ENCODE measurements at regions not wholly inside any gene's neighbourhood (a gene's known extent, or its start where the extent isn't known, plus 50 kb on each side); places are given as distances from the start of the nearest gene placed in this dataset. TPM values are rescaled to one million over a fixed set of nuclear protein-coding genes. Genes with fewer than 3 reads are reported as not detected.

- no peaks in the 10 kb centered on the region for H4K20me1 ChIP-seq (ENCODE audit: insufficient read depth, low read length)
- ChIA-PET CTCF (ENCODE audit: unreplicated experiment) (no interaction called here), POLR2A (no interaction called here)
- H3K9me3 ChIP-seq (ENCODE audit: low read length), result no peaks in the 10 kb centered on the region
- no TSS peak for BruUV-seq (replicated peaks)
- no peak overlapping the region for H3K4me3 ChIP-seq (ENCODE audit: low read depth, low read length, poor library complexity, severe bottlenecking)
- no peaks in the 10 kb centered on the region for H3K36me3 ChIP-seq (ENCODE audit: insufficient read depth, low read length)
- H3K4me2 ChIP-seq (ENCODE audit: low read length), result no peak overlapping the region
- H2AFZ ChIP-seq (ENCODE audit: low read length), result no peak overlapping the region
- H3K79me2 ChIP-seq (ENCODE audit: insufficient read depth, low read depth, low read length), result no peaks in the 10 kb centered on the region
- no peak for DNase-seq (ENCODE audit: low spot score)
- TF ChIP-seq CTCF (conservative IDR thresholded peaks at IDR 0.05; ENCODE audit: low read length) (no peak), EZH2phosphoT487 (IDR thresholded peaks at IDR 0.05; ENCODE audit: borderline replicate concordance, low read depth, low read length) (no peak)
- H3K4me1 ChIP-seq (ENCODE audit: insufficient read depth, low read length, poor library complexity, severe bottlenecking), result no peaks in the 10 kb centered on the region
- no peaks in the 10 kb centered on the region for H3K9me2 ChIP-seq (ENCODE audit: insufficient read depth, low read length)
- H3K27ac ChIP-seq (ENCODE audit: low read depth, low read length, poor library complexity, severe bottlenecking), result no peak overlapping the region
- intact Hi-C loops (cut with micrococcal nuclease; ENCODE audit: unreplicated experiment), result no loop called here
Observed at GRCh38 chrX:98637451-98637850, 1753.7 kb downstream of the RPA4 start.

GRCh38 chrX:98646351-98646750 lies 1762.6 kb downstream of the RPA4 start:
- no peak overlapping the region for H3K4me3 ChIP-seq (ENCODE audit: low read depth, low read length, poor library complexity, severe bottlenecking)
- H3K4me1 ChIP-seq (ENCODE audit: insufficient read depth, low read length, poor library complexity, severe bottlenecking), result no peaks in the 10 kb centered on the region
- TF ChIP-seq EZH2phosphoT487 (IDR thresholded peaks at IDR 0.05; ENCODE audit: borderline replicate concordance, low read depth, low read length), result no peak
- TF ChIP-seq CTCF (conservative IDR thresholded peaks at IDR 0.05; ENCODE audit: low read length), result no peak
- no peak overlapping the region for H2AFZ ChIP-seq (ENCODE audit: low read length)
- H3K9me2 ChIP-seq (ENCODE audit: insufficient read depth, low read length), result no peaks in the 10 kb centered on the region
- H3K4me2 ChIP-seq (ENCODE audit: low read length), result no peak overlapping the region
- ChIA-PET CTCF (ENCODE audit: unreplicated experiment) (no interaction called here), POLR2A (no interaction called here)
- no TSS peak for BruUV-seq (replicated peaks)
- intact Hi-C loops (cut with micrococcal nuclease; ENCODE audit: unreplicated experiment), result no loop called here
- no peaks in the 10 kb centered on the region for H3K79me2 ChIP-seq (ENCODE audit: insufficient read depth, low read depth, low read length)
- no peak for DNase-seq (ENCODE audit: low spot score)
- H3K9me3 ChIP-seq (ENCODE audit: low read length), result no peaks in the 10 kb centered on the region
- H4K20me1 ChIP-seq (ENCODE audit: insufficient read depth, low read length), result no peaks in the 10 kb centered on the region
- no peaks in the 10 kb centered on the region for H3K36me3 ChIP-seq (ENCODE audit: insufficient read depth, low read length)
- no peak overlapping the region for H3K27ac ChIP-seq (ENCODE audit: low read depth, low read length, poor library complexity, severe bottlenecking)

GRCh38 chrX:98654565-98654964 lies 1755.5 kb downstream of the PCDH19 start:
- DNase-seq (ENCODE audit: low spot score), result no peak
- BruUV-seq (replicated peaks), result no TSS peak
- H2AFZ ChIP-seq (ENCODE audit: low read length), result no peak overlapping the region
- H3K27ac ChIP-seq (ENCODE audit: low read depth, low read length, poor library complexity, severe bottlenecking), result no peak overlapping the region
- no peaks in the 10 kb centered on the region for H3K4me1 ChIP-seq (ENCODE audit: insufficient read depth, low read length, poor library complexity, severe bottlenecking)
- H3K4me3 ChIP-seq (ENCODE audit: low read depth, low read length, poor library complexity, severe bottlenecking), result no peak overlapping the region
- ChIA-PET CTCF (ENCODE audit: unreplicated experiment) (no interaction called here), POLR2A (no interaction called here)
- TF ChIP-seq EZH2phosphoT487 (IDR thresholded peaks at IDR 0.05; ENCODE audit: borderline replicate concordance, low read depth, low read length), result no peak
- TF ChIP-seq CTCF (conservative IDR thresholded peaks at IDR 0.05; ENCODE audit: low read length), result no peak
- H3K36me3 ChIP-seq (ENCODE audit: insufficient read depth, low read length), result no peaks in the 10 kb centered on the region
- intact Hi-C loops (cut with micrococcal nuclease; ENCODE audit: unreplicated experiment), result no loop called here
- H3K4me2 ChIP-seq (ENCODE audit: low read length), result no peak overlapping the region
- no peaks in the 10 kb centered on the region for H3K9me2 ChIP-seq (ENCODE audit: insufficient read depth, low read length)
- no peaks in the 10 kb centered on the region for H3K9me3 ChIP-seq (ENCODE audit: low read length)
- H3K79me2 ChIP-seq (ENCODE audit: insufficient read depth, low read depth, low read length), result no peaks in the 10 kb centered on the region
- no peaks in the 10 kb centered on the region for H4K20me1 ChIP-seq (ENCODE audit: insufficient read depth, low read length)

Small RNA genes in the stretch of these regions (small RNA-seq; reads per million reads assigned to genes)
- not detected for gene AL357312.1
